Cardiac muscle cell (in vitro differentiated cells and primary cell): ENCODE measurements at regions not wholly inside any gene's neighbourhood (a gene's known extent, or its start where the extent isn't known, plus 50 kb on each side); places are given as distances from the start of the nearest gene placed in this dataset.

Experiments
- DNase-seq, 2 donors: peaks; one replicate each; pipeline versions ENCODE4 v3.0.0 to v3.0.0-alpha.2; 2010 to 2017; ENCODE audit warnings: low read depth in 1 of 2, low spot score in 1 of 2
- H3K27ac ChIP-seq: fragments of 200-600 bp; sonication (generic); 2 replicates; pipeline ENCODE4 v1.5.1; 2016
- H3K27me3 ChIP-seq: fragments of 200-600 bp; sonication (generic); 2 replicates; pipeline ENCODE4 v1.6.0; 2016; ENCODE audit warnings: control low read depth
- H3K36me3 ChIP-seq: fragments of 200-600 bp; sonication (generic); 2 replicates; pipeline ENCODE4 v1.5.1; 2016; ENCODE audit warnings: control low read depth
- H3K4me1 ChIP-seq: fragments of 200-600 bp; sonication (generic); 2 replicates; pipeline ENCODE4 v1.8.1; 2017; ENCODE audit warnings: low read depth, mild to moderate bottlenecking, mixed run types
- H3K4me3 ChIP-seq: fragments of 200-600 bp; sonication (generic); 2 replicates; pipeline ENCODE4 v1.5.1; 2016; ENCODE audit warnings: mild to moderate bottlenecking
- H3K9me3 ChIP-seq: fragments of 200-600 bp; sonication (generic); 2 replicates; pipeline ENCODE4 v1.5.1; 2017; ENCODE audit warnings: low read depth, mild to moderate bottlenecking, control low read depth
- CTCF ChIP-seq: IDR thresholded peaks from 2 replicates; pipeline ENCODE4 v1.5.1; 2012; ENCODE audit warnings: low read depth, mild to moderate bottlenecking, low read length

DNA sequence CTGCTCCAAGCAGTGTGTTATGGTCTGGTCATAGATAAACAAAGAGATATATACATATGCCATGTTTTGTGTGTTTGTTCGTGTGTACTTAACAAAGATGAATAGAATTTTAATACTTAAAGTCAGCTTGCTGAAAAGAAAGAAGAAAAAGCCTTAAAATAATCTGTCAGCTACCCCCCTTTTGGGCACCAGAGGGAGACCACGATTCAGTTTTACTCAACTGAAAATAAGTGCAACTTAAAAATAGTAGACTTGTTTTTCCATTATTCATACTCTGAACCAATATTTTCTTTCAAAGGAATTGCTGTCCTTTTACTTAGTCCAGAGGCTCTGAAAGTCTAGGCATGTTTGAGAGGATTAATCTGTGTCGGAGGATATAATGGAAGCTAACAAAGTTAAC, 181.7 kb upstream of the AGTR2 start:
- H3K9me3 ChIP-seq, result no peaks in the 10 kb centered on the region
- no peak overlapping the region for H3K27ac ChIP-seq
- no peaks in the 10 kb centered on the region for H3K36me3 ChIP-seq
- H3K4me3 ChIP-seq, result no peak overlapping the region
- H3K27me3 ChIP-seq, result no peaks in the 10 kb centered on the region
- no peak for DNase-seq
- H3K4me1 ChIP-seq, result no peaks in the 10 kb centered on the region
- TF ChIP-seq CTCF, result no peak

DNA sequence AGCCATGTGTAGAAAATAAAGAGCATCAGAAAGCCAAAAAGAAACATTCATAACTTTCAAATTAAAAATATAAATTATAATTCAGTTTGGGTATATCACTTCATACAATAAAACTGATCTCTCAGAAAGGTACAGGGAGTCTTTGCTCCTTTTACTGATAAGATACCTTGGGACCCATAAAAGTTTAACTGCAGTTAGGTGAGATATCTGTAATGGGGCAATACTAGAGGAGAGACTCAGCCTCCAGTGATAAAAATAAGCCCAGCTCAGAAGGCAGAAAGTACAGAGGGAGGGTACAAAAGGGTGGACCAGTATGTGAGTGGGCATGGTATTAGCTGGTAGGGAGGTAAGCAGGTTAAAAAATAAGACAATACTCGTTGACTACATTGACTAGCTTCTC, 180.9 kb upstream of the AGTR2 start:
- DNase-seq, result no peak
- TF ChIP-seq CTCF, result no peak
- H3K9me3 ChIP-seq, result no peaks in the 10 kb centered on the region
- H3K27me3 ChIP-seq, result no peaks in the 10 kb centered on the region
- no peak overlapping the region for H3K4me3 ChIP-seq
- no peaks in the 10 kb centered on the region for H3K4me1 ChIP-seq
- H3K27ac ChIP-seq, result no peak overlapping the region
- H3K36me3 ChIP-seq, result no peaks in the 10 kb centered on the region

- Histone ChIP-seq H3K27me3 (no peaks in the 10 kb centered on the region), H3K4me1 (peaks cover 7% of the 10 kb centered on the region), H3K9me3 (no peaks in the 10 kb centered on the region), H3K4me3 (no peak overlapping the region), H3K27ac (no peak overlapping the region), H3K36me3 (no peaks in the 10 kb centered on the region)
- no peak for DNase-seq
- no peak for TF ChIP-seq CTCF
These were observed 161.2 kb upstream of the AGTR2 start for GRCh38 chrX:116009346-116009745.

DNA sequence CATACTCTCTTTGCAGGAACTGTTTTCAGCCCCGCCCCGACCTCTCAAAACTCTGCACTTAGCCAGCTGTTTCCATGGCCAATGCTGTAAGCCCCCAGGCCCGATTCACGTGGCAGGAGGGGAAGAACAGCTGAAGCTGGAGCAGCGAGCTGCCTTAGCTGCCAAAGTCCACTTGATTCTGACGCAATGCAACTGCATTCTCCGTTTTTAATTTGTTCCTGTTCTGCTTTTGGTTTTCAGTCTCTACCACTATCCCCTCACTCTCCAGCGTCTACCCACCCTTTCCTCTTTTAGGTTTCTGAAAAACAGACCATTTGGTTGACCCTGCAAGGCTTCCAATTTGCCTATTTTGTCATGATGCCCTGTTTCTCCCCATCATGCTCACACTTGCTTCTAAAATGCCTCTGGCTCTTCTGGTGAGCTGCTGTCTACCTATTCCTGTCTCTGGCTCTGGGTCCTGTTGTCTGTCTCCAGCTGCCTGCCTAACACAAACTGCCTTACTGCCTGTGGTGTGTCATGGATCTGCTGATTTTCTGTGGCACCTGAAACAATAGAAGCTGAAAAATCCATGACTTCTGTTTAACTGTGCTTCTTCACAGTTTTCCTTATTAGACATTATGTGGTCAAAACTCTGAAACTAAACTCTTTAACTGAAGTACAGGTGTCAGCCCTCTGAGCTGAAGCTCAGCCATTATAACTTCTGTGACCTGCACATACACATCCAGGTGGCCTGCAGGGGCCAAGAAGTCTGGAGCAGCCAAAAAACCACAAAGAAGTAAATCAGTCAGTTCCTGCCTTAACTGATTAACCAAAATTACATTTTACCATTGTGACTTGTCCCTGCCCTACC, 160.5 kb upstream of the AGTR2 start:
- Histone ChIP-seq H3K4me1 (peaks cover 7% of the 10 kb centered on the region), H3K27me3 (no peaks in the 10 kb centered on the region), H3K36me3 (no peaks in the 10 kb centered on the region), H3K9me3 (no peaks in the 10 kb centered on the region), H3K4me3 (no peak overlapping the region), H3K27ac (no peak overlapping the region)
- TF ChIP-seq CTCF, result no peak
- peak in 1 of 2 donors; percentile 51 for DNase-seq

DNA sequence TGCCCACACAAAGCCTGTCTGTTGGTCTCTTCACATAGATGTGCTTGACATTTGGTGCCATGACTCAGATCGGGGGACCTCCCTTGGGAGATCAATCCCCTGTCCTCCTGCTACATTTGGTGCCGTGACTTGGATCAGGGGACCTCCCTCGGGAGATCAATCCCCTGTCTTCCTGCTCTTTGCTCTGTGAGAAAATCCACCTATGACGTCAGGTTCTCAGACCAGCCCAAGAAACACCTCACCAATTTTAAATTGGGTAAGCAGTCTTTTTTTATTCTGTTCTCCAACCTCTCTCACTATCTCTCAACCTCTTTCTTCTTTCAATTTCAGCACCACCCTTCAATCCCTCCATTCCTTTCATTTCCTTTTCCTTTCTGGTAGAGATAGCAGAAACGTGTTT, 159.6 kb upstream of the AGTR2 start:
- H3K4me3 ChIP-seq, result no peak overlapping the region
- no peak overlapping the region for H3K27ac ChIP-seq
- H3K9me3 ChIP-seq, result no peaks in the 10 kb centered on the region
- H3K36me3 ChIP-seq, result no peaks in the 10 kb centered on the region
- TF ChIP-seq CTCF, result no peak
- no peak for DNase-seq
- H3K27me3 ChIP-seq, result no peaks in the 10 kb centered on the region
- H3K4me1 ChIP-seq, result peaks cover 7% of the 10 kb centered on the region

- DNase-seq, result no peak
- H3K4me1 ChIP-seq, result no peaks in the 10 kb centered on the region
- H3K36me3 ChIP-seq, result no peaks in the 10 kb centered on the region
- no peak for TF ChIP-seq CTCF
- no peak overlapping the region for H3K4me3 ChIP-seq
- no peaks in the 10 kb centered on the region for H3K27me3 ChIP-seq
- no peak overlapping the region for H3K27ac ChIP-seq
- no peaks in the 10 kb centered on the region for H3K9me3 ChIP-seq
These were observed 139.2 kb upstream of the AGTR2 start for GRCh38 chrX:116031331-116031730.
